HT-29 (cell line): ENCODE measurements at regions not wholly inside any gene's neighbourhood (a gene's known extent, or its start where the extent isn't known, plus 50 kb on each side); places are given as distances from the start of the nearest gene placed in this dataset.
"Not testable (repeated sequence)": the region's sequence is repeated elsewhere in the genome, so short reads cannot be mapped to it uniquely, and the experiment has no call there.

Experiments
- DNase-seq: peaks from one replicate; pipeline ENCODE4 v3.0.0-alpha.2; 2015; ENCODE audit warnings: low spot score

DNA sequence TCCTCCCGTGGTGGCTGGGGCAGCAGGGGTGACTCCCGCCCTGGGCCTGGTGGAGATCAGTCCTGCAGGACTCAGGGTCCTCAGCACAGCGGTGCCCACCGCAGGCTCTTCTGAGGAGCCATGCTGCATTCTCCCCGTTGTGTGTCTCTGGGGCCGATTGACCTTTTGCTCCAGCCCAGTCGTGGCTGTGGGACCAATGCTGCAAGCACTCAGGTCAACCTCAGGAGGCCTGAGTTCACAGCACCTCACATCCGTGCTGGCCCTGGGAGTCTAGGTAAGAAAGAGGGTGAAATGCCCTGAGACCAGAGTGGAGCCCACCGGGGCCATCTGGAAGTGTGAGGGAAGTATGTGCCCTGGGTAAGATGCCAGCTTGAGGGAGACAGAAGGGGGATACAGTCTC is 316.1 kb upstream of the B3GAT1 start:
- DNase-seq: no peak

DNA sequence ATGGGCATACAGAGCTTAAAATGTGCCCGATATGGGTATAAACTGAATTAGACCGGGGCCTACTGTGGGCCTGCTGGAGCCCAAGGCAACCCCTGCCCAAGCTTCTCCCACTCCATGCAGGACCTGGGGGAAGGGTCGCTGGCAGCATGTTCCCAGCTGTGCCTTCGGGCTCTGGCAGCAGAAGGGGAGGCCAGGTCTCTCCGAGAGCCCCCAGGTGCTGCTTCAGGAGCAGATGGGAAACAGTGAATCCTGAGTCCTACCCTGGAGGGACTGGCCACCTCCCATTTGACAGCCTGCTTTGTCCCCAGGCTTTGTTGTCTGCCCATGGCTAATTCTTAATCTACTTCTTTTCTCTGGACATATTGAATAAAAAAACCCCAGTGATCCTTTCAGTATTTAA is 315.6 kb upstream of the B3GAT1 start:
- DNase-seq: no peak

DNA sequence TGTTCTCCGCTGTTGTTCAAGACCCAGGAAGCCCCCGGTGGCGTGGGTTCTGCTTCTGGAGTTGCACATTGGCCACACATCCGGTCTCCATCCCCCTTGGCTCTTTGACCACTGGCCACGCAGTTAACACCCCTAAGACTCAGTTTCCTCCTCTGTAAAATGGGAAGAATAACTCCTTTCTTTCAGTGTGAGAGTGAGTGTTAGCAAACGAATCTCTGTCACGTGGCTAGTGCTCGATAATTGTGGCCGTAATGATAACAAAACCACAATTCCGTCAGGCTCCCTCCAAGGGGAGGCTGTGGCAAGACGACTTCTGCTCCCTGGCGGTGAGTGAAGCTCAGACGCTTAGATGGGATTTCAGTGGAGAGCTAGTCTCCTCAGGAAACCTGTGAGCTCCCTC is 315.2 kb upstream of the B3GAT1 start:
- no peak for DNase-seq

DNA sequence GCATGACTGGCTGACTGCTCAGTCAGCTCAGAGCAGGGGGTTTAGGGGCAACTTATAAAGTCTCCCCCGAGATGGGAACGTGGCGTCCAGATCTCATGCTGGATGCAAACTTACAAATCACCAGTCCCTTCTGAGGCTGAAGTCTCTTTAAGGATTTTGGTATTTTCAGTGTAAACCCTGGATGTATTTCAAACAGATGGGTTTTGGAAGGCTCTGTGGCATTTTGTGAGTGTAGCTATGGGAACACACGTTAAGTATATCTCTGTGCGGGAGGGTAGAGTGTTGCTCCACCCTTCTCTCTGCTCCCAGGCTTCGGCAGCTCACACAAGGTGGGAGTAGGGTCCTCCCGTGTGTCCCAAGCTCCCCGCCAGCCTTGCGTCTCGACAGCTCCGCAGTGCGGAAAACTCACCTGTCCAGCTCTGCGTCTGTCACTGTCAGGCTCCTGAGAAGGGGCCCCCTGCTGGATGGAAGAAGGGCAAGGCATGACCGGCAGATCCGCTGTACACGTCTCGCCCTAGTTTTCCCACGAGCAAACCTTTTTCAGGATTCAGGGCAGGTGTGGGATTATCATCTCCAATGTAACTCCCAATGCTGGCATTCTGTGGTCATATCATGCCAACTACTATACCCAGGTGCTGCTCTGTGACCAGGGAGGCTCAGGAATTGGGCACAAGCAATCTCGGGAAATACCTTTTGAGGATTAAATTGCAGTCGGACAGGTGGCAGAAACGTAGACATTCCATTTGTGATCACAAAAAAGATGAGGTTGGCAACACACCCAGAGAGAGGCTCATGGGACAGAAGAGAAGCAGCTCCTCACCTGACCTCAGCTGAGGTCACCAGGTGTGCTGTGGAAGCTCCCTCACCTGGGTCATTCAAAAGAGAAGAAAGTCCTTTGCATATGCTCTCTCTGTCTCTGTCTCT is 313.9 kb upstream of the B3GAT1 start:
- peak; percentile 69 for DNase-seq

DNA sequence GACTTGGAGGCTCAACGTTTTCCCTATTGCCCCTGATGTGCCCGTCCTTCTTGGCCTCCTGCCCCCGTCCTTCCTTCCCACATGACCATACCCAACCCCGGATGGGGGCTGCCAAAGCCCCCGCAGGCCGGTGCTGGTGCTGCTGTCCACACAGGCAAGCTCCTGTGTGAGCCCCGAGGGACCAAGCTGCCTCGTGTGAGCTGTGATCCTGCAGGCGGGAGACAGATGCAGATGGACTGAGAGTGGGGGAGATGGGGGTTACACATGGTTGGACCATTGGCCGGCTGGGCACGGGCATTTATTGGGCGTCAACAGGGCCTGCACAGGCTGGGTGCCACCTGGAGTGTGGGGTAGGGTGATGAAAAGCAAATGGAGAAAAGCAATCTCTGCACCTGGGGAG is 313.2 kb upstream of the B3GAT1 start:
- DNase-seq: no peak

DNA sequence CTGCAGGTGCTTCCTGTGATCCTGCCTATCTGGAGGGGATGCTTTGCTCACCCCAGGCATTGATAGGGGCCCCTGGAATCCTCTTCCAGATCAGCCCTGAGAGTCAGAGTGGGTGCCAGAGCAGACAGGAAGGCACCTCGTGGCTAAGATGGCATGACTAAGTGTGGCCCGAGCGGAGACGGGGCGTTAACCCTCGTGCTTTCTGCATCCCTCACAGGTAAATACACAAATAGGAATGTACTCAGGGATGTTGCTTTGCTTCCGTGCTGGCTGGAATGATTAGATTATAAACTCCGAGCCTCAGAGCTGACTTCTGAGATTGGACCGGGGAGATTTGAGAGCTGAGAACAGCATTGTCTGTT is 312.7 kb upstream of the B3GAT1 start:
- no peak for DNase-seq

DNA sequence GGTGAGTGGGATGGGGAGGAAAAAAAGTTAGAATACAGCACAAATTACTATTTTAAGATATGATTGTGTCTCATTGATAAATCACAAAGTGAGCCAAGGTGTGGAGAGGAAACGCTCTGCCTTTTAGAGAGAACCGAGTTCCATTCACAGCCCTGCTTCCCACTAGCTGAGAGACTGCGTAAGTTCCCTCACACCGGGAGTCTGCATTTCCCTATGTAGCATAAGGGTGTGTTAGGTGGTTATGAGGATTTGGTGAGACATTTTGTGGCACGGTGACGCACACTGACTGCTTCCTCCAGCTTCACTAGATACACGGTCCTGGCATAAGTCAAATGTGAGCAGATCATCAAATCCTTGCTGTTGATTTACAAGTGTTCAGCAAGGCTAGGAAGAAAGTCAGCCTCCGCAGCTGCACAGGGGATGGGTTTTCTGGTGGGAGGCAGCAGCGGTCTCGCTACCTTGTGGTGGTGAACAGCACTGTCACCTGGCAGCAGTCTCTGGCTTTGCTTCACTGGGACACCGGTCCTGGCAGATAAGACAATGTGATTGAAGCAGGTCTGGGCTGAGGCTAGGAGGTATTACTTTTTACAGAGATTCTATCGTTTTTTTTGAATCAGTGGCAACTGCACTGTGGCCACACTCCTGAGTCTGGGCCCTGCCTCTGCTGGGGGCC is 312.2 kb upstream of the B3GAT1 start:
- no peak for DNase-seq

DNA sequence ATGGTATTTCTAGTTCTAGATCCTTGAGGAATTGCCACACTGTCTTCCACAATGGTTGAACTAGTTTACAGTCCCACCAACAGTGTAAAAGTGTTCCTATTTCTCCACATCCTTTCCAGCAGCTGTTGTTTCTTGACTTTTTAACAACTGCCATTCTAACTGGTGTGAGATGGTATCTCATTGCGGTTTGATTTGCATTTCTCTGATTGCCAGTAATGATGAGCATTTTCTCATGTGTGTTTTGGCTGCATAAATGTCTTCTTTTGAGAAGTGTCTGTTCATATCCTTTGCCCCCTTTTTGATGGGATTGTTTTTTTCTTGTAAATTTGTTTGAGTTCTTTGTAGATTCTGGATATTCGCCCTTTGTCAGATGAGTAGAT is 308.6 kb upstream of the B3GAT1 start:
- not testable (repeated sequence) for DNase-seq

DNA sequence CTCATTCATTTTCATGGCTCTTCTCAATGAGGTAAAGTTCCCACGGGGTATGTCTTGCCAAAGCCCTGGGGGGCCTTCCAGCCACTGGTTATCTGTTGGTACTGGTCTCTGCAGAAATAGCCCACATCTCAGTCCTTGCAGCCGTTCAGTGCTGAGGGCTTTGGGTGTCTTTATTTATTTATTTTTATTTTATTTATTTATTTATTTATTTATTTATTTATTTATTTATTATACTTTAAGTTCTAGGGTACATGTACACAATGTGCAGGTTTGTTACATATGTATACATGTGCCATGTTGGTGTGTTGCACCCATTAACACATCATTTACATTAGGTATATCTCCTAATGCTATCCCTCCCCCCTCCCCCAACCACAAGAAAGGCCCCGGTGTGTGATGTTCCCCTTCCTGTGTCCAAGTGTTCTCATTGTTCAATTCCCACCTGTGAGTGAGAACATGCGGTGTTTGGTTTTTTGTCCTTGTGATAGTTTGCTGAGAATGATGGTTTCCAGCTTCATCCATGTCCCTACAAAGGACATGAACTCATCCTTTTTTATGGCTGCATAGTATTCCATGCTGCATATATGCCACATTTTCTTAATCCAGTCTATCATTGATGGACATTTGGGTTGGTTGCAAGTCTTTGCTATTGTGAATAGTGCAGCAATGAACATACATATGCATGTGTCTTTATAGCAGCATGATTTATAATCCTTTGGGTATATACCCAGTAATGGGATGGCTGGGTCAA is 308.1 kb upstream of the B3GAT1 start:
- not testable (repeated sequence) for DNase-seq

DNA sequence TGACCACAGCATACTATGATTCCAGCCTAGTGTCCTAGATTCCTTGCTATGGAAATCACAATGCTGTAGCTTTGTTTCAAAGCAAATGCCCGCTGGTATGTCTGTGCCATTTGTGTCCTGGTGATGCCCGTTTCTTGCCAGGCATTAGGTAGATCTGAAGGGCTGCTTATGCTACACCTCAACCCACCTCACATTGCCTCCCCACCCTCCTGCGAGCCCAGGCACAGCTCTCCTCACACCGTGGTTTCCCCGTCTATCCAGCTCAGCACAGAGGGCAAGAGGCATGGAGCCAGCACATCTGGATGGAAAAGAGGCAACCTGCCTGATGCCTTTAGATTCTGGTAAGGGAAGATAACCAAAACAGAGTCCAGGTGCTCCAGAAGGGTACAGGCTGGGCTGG is 307.4 kb upstream of the B3GAT1 start:
- DNase-seq: no peak

DNA sequence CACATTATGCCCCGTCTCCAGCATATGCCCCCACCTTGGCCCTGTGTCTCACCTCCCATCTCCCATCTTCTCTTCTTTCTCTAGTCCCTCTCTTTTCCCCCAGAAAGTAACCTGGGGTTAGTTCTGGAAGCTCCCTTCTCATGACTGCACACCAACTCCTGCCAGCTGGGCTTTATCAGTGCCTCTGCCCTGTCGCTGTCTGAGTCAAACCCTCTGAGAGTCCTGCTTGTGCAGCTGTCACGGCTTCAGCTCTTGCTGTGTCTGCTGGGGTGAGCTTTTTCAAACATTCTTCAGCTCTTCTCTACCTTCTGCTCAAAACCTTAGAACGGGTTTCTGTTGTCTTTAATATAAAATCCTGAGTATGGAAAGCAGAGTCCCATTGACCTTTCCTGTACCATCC is 304.5 kb upstream of the B3GAT1 start:
- DNase-seq: no peak

DNA sequence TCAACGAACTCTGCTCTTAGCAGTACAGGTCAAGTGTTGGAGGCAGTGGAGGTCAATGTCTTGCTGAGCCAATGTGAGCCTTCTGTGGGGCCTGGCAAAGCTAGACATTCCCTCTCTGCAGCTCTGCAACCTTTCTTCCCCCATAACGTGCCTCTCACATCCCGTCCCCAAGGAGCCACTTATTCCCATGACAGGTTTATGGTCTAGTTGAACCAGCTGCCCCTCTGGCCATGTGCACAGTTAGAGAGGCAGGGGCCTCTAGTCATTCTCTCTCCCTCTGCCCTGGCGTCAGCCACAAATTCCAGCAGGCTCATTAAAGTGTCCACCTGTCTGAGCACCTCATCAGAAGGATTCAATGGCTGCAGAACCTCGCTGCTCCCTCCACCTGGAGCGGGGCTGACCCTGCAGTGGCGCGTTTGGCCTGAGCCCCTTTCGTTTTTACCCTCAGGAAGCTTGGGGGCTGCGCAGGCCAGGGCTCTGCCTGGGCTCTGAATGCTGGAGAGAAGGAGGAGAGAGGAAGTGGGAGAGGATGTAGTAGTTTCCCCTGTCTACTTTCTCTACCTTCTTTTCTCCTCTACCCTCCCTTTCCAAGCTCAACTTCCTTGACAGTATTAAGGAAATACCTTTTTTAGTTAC is 302.1 kb upstream of the B3GAT1 start:
- DNase-seq: no peak

DNA sequence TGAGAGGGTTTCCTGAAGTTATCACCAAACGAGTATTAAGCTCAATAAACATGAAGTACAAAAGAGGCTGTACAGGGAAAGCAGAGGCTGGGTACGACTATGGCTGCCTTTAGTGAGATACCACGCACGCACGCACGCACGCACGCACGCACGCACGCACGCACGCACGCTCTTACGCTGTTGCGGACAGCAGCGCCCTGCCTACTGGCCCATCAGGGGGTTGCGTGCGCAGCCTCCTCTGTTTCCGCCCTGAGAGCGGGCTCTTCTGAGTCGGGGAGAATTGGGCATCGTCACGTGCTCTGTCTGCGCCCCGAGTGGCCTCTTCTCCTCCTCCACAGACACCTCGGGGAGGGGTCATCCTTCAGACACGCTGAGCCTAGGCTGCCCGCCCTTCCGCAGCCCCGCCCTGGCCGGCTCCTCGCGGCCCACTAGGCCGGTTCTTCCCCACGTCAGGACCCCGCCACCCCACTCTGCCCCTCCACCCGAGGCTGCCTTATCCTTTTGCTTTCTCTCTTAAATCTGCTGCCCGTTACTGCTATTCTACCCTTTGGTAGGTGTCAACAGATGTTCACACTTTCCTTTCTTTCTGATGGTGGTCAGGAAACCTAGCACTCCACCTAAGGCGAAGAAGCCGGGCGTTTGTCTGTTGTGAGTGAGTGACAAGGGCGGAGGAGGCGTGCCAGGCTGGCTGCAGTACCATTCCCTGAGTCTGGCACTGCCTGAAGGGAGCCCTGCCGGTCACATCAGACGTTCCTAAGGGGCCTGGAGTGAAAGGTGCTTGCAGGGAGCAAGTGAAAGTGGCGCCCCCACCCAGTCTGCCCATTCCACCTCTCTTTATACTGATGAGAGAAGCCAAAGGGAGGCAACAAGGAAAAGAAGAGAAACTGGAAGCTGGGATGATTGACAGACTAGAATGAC is 300.4 kb upstream of the B3GAT1 start:
- DNase-seq: no peak

DNA sequence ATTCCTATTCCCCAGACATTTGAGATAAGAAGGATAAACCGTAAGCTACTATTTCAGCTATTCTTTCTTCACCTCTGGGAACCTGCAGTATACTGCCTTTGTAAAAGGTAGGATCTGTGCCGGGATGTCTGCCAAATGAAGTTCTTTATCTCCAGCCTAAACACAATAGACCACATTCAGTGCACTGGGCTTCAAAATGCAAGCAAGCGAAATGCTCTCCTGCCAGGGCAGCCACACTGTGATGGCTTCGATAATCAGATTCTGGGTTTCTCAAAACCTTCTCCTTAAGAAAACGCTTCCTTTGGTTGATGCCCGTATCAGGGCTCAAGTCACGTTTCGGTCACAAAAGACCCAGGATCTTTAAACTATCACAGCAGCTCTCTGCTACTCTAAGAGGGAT is 299.5 kb upstream of the B3GAT1 start:
- DNase-seq: no peak

DNA sequence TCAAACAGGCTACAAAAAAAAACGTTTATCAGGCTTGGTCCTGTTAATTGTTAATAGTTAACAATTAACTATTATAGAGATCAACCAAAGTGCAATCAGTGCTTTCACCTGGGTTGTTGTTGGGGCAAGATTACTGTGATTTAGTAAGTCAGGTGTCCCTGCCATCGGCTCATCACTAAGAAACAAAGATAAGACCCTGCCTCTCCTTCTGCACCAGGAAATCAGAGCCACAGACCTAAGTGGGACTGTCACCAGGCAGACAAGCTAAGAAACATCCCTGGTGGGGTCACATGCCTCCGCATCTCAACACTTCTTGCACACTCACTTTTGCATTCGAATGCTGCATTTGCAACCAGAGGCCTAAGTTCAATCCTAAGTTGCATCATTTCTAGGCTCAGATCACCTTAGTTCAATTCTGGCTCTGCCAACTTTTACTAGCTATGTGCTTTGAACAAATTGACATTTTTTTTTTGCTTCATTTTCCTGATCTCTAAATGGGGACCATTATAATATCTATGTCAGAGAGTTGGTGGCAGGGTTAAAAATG is 298.9 kb upstream of the B3GAT1 start:
- DNase-seq: no peak

DNA sequence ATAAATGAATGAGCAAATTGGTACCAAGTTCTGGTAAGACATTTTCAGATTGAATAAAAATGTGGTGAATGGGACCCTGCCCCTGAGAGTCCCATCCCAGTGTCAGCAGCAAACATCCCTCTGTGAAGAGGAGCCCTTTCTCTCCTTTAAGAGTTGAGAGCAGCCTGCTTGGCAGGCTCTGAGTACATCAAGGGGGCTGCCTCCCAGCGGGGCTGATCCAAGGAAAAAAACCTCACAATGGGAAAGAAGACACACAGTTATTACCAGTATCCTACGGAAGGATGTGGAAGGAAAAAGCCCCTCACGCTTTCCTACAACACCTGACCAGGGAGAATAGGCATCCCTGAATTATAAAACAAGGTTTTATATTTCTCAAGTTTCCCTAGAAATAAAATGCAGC is 293.8 kb upstream of the B3GAT1 start:
- no peak for DNase-seq

DNA sequence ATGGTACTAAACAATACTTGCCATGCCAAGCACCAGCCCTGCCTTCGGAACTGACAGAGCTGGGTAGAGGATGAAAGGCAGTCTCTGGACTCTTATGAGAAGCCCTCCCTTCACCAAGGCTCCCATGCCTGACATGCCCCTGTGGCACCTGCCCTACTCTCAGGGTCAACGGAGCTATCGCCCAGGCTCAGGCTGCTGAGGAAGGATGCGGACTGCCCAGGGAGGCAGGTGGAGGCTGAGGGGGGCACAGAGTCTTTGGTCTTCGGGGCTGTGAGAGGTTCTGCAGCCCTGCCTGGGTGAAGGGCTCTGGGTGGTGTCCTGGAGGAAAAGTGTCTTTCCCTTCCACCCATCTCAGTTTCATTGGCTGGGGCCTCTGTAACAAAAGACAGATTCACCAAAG is 290.8 kb upstream of the B3GAT1 start:
- no peak for DNase-seq

DNA sequence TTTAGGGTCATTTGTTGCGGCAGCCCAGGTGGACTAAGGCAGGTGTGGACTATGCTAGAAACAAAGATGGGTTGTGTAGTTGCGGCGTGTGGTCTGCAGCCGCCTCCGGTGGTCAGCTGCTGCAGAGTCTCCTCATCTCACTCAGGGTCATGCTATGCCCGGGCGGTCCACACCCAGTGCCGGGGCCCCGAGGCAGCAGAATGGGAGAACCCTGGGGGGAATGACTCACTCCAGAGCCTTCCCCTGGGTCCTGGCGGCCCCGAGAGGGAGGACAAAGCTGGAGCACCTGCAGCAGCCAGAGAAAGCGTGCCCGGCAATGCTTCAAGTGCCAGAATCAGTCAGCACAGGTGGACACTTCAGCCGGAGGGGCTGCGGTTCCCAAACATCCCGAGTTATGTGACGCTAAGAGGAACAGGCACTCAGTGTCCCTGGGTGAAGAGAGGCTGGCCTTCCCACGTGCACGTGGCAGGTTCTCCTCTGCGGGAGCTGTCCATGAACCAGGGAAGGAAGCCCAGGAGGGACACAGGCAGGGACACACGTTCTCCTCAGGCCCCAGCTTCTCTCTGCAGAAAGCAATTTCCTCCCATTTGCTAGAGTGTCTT is 289.6 kb upstream of the B3GAT1 start:
- no peak for DNase-seq

DNA sequence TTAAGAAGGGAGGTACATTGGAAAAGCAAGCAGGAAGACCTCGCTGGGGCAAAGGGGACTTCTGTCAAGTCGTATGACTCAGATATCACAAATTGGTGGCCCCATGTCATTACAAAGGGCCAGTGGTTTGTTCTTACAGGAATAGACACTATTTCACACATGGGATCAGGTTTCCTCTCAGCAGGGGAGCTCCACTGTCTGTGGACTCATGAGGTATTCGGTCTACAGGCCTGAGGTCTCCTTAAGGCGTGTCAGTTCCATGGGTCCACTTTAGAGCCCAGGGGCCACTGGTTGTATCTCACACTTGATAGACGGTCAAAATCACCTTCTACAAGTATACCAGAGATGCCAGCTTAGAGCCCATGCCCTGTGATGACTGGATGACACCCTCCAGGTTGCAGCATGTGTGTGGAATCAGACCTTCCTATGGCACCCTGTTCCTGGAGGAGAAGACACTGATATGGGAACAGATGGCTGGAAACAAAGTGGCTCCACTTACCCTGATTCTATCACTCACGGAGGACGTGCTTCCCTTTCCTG is 288.1 kb upstream of the B3GAT1 start:
- DNase-seq: no peak

DNA sequence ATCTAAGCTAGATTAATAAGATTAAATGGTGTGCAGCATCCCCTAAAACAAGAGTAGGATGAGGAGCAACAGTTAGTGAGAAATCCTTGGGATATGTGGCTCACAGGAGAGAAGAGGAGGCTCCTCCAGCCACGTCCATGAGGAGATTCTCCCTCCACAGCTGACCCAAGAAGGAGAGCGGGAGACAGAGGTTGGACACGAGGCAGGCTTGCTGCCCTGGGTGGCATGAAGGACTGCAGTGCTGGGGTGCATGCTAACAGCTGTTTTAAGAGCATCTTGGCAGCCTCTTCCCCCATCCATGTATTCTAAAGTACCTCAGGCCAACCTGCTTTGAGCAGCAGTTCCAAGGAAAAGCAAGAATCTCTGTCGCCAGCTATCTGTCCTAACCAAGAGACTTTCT is 284.4 kb upstream of the B3GAT1 start:
- no peak for DNase-seq
